MM.1S (cell line): ENCODE measurements at regions not wholly inside any gene's neighbourhood (a gene's known extent, or its start where the extent isn't known, plus 50 kb on each side); places are given as distances from the start of the nearest gene placed in this dataset.

Experiments used
- EZH2 ChIP-seq: fragments of 300-600 bp; sonication (generic); optimal IDR thresholded peaks from 2 replicates; pipeline ENCODE3; 2017; ENCODE audit warnings: low read depth, mild to moderate bottlenecking, antibody characterized with exemption, low read length, mixed read lengths
- EZH2phosphoT487 ChIP-seq: fragments of 300-600 bp; sonication (generic); IDR thresholded peaks from 2 replicates; pipeline ENCODE4 v1.6.1; 2018; ENCODE audit warnings: antibody characterized with exemption, low read length
- TF ChIP-seq, protein P1 (sequence below): fragments of 300-600 bp; sonication (generic); IDR thresholded peaks from 2 replicates; pipeline ENCODE4 v1.5.1; 2016; ENCODE audit warnings: antibody characterized with exemption, low read length, mixed read lengths

DNA sequence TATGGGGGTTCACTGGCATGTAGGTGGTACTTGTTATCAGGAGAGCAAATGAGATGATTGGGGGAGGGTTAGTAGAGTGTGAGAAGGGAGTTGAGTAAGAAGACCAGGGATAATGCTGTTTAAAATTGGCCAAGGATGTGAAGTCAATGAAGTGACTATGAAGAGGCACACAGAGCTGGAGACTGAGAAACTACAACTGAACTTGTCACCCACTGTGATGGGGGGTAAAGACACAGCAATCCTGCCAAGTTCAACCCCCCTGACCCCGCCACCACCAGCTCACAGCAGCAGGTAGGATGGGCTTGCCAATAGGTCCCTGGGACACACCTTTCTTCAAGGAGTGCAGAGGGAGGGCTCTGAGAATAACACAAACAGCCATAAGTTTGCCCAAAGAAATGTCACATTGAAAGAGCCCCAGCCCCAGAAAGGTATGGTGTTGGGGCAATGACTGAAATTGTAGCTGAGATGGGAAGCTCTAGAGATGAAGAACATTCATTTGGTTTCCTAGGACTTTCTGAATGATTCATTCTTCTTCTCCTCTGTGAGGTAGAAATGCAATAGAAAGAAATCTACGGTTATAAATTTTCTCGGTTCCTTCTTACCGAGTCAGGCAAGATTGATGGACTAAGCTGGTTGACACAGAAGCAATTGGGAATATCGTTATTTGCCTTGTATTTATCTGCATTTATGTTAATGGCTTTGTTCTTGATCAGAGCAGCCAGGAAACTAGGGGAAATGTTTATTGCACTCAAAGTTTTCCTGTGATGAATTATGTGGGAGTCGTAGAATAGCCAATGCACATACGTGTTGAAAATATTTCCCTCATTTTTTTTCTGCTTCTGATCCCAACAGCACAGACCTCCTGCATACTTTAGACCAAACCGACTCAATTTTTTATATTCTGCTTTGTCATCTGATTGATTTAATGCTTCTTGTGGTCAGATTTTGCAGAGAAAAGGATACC, 595.2 kb upstream of the CDH11 start:
- TF ChIP-seq, protein P1, sequence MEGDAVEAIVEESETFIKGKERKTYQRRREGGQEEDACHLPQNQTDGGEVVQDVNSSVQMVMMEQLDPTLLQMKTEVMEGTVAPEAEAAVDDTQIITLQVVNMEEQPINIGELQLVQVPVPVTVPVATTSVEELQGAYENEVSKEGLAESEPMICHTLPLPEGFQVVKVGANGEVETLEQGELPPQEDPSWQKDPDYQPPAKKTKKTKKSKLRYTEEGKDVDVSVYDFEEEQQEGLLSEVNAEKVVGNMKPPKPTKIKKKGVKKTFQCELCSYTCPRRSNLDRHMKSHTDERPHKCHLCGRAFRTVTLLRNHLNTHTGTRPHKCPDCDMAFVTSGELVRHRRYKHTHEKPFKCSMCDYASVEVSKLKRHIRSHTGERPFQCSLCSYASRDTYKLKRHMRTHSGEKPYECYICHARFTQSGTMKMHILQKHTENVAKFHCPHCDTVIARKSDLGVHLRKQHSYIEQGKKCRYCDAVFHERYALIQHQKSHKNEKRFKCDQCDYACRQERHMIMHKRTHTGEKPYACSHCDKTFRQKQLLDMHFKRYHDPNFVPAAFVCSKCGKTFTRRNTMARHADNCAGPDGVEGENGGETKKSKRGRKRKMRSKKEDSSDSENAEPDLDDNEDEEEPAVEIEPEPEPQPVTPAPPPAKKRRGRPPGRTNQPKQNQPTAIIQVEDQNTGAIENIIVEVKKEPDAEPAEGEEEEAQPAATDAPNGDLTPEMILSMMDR, result no peak
- TF ChIP-seq EZH2 (no peak), EZH2phosphoT487 (no peak)
